Skeletal muscle cell (primary cell): ENCODE measurements at regions not wholly inside any gene's neighbourhood (a gene's known extent, or its start where the extent isn't known, plus 50 kb on each side); places are given as distances from the start of the nearest gene placed in this dataset.
A peak's percentile ranks its signal among the peaks of the same experiment; 100 is the strongest.
"Not testable (repeated sequence)": the region's sequence is repeated elsewhere in the genome, so short reads cannot be mapped to it uniquely, and the experiment has no call there.

Experiments used
- DNase-seq: peaks from one replicate; pipeline ENCODE4 v3.0.0-alpha.2; 2010; ENCODE audit warnings: low read depth
- H3K4me3 ChIP-seq: 2 replicates; pipeline ENCODE4 v1.5.1; 2011; ENCODE audit warnings: low read depth, mild to moderate bottlenecking, control low read depth, low read length, moderate library complexity

DNA sequence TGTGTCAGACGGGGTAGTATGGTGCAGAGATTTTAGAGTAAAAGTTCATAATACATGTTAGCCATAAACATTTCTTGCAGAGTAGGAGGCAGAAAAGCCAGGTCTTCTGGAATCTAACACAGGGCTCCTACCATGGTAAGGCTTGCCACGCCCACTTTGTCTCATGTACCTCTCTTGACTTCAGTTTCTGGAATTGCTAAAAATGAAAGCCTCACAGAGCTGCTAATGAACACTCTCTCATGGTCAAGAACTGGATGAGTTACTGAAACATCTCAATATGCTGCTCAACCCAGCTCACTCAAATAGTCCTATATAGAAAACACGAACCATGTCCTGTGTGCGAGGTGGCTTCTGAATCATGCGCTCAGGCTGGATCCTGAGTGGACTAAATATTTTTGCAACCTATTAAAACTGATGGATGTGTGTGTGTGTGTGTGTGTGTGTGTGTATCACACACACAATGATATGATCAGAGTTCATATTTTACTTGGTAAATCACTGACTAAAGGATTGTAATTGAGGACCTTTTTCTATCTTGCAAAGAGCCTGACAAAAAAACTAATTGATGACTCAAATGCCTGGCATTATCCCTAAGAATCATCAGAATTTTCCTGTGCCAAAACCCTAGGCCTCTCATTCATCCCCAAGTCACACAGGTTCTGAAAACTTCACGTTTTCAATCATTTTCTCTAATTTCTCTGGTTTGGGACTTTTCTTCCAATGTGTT, 1306.6 kb downstream of the XPNPEP1 start:
- H3K4me3 ChIP-seq = no peak overlapping the region
- DNase-seq = no peak

DNA sequence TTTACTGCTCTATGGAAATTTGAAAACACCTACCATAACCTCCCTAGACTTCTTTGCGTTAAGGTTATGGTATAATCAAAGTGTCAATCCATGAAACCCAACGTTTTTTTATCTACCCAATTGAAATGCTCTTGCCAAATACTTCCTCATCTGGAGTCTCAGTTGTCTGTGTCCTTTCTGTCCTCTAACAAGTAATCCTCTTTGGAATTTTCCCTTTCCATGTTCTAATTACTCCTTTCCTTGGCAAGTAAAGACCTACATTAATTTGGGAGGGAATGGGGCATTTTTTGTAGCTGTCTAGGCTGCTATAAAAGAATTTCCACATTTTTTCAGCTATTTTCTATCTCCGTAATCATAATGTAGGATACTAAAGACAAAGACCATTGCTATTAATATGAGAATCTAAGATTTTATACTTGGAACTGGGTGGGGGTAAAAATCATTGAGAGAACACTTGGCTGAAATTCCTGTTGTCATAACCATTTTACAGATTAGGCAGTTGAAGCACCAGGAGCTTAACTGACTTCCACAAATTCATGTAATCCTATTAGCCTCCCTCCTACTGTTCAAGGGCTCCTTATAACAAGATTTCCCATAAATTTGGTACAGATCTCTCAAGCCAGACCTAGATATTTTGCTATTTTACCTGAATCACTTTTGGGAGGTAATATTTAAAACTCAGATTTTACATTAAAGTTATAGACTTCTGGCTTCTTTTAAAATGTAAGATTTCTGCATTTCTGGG, 1307.6 kb downstream of the XPNPEP1 start:
- DNase-seq = no peak
- no peak overlapping the region for H3K4me3 ChIP-seq

DNA sequence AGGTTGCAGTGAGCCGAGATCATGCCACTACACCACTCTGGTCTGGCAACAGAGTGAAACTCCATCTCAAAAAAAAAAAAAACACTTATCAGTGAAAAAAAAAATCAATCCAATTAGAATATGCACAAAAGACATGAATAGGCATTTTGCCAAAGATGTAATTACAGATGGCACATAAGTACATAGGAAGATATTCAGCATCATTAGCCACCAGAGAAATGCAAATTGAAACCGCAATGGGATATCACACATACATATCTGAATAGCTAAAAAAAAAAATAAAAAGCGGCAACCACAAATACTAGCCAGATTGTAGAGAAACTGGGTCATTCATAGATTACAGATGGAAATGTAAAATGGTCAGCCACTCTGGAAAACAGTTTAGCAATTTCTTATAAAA, 1310.8 kb downstream of the XPNPEP1 start:
- DNase-seq = no peak
- H3K4me3 ChIP-seq = no peak overlapping the region

DNA sequence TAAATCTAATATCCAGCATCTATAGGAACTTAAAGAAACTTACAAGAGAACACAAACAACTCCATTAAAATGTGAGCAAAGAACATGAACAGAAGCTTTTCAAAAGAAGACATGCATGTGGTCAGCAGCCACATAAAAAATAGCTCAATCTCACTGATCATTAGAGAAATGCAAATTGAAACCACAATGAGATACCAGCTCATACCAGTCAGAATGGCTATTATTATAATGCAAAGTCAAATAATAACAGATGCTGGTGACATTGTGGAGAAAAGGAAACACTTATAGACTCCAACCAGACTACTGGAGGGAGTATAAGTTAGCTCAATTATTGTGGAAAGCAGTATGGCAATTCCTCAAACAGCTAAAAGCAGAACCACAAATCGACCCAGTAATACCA, 1314.5 kb downstream of the XPNPEP1 start:
- H3K4me3 ChIP-seq = no peak overlapping the region
- DNase-seq = no peak

DNA sequence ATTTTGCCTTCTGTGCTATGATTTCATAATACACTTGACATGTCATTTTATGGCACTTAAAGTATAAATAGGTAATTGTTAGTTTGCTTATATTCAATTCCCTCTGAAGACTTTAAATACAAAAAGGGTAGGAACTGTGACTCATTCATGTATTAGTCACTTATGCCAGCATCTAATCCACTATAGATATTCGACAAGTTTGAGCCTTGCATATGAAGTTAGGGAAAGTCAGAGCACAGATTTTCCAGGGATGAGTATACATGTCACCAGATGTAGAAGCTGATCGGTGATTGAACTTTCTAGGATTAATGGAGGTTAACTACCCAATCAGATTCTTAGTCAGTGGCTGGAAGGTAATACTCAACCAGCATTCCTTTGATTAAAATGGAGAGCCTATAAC, 1321.5 kb downstream of the XPNPEP1 start:
- no peak overlapping the region for H3K4me3 ChIP-seq
- DNase-seq = no peak

DNA sequence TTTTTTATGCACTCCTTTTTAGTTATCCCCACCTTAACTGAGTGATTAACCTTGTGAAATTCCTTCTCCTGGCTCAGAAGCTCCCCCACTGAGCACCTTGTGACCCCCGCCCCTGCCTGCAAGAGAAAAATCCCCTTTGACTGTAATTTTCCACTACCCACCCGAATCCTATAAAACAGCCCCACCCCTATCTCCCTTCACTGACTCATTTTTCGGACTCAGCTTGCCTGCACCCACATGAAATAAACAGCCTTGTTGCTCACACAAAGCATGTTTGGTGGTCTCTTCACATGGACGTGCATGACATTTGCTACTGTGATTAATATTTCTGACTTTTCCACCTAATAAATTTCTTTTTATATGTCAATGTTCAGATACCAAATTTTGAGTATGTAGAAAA, 1322.8 kb downstream of the XPNPEP1 start:
- not testable (repeated sequence) for H3K4me3 ChIP-seq

DNA sequence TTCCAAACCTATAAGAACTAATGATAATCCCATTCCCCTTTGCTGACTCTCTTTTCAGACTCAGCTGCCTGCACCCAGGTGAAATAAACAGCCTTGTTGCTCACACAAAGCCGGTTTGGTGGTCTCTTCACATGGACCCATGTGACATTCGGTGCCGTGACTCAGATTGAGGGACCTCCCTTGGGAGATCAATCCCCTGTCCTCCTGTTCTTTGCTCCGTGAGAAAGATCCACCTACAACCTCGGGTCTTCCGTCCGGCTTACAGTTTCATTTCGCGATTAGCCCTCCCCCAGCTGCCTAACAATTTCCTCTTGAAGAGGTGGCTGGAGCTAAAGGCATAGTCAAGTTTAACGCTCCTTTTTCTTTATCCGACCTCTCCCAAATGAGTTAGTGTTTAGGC, 1324.0 kb downstream of the XPNPEP1 start:
- not testable (repeated sequence) for DNase-seq
- peak overlapping the region; percentile 22 for H3K4me3 ChIP-seq

More for the DNA sequence above, 1322.8 kb downstream of the XPNPEP1 start:
- DNase-seq = not testable (repeated sequence)

DNA sequence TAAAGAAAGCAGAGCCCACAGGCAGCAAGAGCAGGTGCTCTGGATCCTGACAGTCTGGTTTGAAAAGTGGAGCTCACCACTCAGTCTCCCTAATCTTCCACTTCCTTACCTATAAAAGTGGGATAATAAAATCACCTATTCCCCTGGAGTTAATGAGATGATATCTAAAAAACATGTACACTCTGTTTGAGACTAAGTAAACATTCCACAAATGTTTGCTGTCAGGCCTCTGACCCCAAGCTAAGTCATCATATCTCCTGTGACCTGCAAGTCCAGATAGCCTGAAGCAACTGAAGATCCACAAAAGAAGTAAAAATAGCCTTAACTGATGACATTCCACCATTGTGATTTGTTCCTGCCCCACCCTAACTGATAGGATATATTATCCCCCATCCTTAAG, 1324.5 kb downstream of the XPNPEP1 start:
- DNase-seq = no peak
- H3K4me3 ChIP-seq = no peak overlapping the region

DNA sequence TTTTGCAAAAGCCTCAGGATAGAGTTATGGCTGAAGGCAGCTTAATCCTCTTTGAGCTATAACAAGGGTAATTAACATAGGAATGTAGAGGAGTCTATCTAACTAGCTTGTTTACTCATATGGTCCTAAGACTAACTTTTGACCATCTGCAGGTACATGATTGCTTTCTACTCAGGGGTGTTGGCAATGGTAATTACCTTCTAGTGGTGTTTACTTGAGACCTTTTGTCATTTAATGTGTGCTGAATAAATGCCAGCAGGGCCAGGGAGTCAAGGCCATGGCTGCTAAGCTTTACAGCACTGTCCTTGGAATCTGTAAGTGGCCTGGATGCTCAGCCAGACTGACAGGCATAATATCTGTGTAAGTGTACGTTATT, 1325.0 kb downstream of the XPNPEP1 start:
- H3K4me3 ChIP-seq = no peak overlapping the region
- no peak for DNase-seq

DNA sequence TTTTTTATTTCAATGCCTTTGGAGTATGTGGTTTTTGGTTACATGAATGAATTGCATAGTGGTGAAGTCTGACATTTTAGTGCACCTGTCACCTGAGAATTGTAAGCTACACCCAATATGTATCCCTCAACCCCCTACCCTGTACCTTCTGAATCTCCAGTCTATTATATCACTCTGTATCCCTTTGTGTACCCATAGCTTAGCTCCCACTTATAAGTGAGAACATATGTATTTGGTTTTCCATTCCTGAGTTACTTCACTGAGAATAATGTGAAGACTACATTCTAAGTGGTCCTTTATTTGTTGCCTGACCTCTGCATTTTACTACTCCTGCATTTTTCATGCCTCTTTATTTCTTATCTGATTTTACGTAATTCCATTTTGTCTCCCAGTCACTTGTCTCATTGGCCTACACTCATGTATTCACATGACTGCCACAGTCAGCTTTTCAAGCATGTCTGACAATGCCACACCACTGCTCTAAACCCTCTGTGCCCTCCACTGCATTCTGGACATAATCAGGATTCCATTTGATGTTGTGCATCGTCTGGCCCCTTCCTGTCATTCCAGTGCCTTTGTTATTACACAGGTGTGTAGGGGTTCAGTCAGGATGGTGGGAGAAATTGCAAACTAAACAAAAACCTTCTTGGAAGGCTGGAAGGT, 1325.5 kb downstream of the XPNPEP1 start:
- no peak for DNase-seq
- no peak overlapping the region for H3K4me3 ChIP-seq

DNA sequence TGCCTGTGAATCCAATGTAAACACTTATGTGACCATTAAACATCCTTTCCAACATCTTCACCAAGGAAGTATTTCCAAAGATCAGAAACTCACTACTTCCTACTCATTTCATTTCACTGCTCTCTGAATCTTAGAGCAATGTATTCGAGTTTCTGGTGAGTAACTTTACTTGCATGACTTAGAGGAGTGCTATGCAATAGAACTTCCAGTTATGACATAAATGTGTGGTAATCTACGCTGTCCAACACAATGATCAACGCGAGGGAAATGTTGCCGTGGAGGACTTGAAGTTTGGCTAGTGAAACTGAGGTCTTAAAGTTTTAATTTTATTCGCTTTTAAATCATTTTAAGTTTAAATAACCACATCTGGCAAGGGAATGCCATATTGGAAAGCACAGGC, 1326.3 kb downstream of the XPNPEP1 start:
- DNase-seq = peak; percentile 62
- no peak overlapping the region for H3K4me3 ChIP-seq

DNA sequence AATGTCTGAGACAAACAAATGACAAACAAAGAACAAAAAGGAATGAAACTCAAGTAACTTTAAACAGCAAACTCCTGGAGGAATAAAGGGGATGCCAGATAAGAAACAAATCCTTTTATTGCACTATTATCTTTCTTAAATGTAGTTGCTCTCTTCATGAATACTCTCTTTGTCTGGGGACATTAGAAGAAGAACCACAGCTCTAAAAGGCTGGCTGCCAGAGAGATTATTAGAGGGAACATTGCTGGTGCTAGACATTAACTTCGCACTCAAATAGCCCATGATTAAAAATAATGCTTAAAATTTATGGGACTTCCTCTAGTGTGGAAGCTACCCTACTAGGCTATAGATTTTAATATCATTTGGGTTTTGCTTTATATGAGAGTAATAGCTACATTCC, 1330.4 kb downstream of the XPNPEP1 start:
- no peak for DNase-seq
- no peak overlapping the region for H3K4me3 ChIP-seq

DNA sequence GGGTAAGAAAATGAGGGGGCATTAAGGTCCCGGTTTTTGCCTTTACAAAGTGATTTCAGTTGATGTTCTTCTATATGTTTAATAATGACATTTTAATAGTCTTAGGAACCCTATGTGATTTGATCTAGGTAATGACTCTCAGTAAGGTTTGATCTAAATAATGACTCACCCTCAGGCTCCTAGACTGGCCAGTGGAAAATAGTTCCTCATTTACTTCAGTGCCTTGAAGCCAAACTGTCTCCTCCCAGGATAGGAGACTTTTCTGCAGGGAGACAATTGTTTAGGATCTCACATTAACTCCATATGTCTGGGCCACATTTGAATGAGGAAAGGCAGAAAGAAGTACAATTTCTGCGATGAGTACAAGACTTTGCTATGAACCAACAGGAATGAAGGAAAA, 1331.9 kb downstream of the XPNPEP1 start:
- no peak for DNase-seq
- no peak overlapping the region for H3K4me3 ChIP-seq

DNA sequence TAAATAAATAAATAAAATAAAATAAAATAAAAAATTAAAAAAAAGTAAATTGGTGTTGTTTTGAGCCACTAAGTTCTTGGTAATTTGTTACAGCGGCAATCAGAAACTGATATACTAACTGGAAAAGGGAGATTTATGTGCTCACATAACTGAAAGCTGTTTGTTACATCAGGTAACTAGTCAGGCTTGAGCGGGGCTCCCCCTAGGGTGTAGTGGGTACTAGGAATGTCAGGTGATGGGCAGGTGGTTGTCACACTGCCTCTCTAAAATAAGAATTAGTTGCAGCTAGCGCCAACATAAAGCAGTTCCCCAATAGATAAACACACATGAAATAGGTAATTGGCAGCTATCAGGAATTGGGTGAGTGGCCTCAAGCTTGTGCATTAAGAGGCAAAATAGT, 1336.9 kb downstream of the XPNPEP1 start:
- no peak for DNase-seq
- no peak overlapping the region for H3K4me3 ChIP-seq

DNA sequence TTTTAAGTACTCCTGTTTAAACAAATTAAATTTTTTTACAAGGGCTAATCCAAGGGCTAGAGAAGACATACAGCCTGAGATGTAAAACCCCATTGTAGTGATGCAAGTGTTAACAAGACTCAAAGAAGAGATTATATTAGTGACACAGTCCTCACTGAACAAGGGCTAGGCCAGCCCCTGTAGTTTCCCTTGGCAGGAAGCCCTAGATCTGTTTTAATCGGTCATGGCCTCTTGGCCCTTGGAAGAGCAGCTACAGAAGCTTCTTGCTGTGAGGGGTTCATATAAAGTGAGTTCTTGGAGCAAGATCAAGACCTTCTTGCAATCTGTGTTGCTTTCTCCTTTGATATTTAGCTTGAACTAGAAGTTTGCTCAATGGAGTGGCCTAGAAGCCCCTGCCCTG, 1339.4 kb downstream of the XPNPEP1 start:
- no peak for DNase-seq
- no peak overlapping the region for H3K4me3 ChIP-seq

DNA sequence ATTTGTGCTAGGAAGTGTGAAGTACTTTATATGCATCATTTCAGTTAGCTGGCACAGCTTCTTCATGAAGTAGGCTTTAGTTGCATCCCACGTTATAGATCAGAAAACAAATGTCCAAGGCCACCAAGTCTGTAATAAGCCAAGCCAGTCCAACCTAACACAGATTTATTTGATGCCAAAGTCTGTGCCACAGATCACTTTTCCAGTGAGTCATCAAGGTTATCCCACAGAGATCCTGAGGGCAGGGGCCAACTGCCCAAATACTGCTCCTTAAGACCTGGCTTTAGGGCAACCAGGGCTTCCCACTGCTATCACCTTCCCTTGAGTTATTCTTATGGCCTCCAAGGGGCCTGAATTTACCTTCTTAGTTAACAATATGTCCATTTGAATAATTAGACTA, 1340.4 kb downstream of the XPNPEP1 start:
- no peak for DNase-seq
- no peak overlapping the region for H3K4me3 ChIP-seq

DNA sequence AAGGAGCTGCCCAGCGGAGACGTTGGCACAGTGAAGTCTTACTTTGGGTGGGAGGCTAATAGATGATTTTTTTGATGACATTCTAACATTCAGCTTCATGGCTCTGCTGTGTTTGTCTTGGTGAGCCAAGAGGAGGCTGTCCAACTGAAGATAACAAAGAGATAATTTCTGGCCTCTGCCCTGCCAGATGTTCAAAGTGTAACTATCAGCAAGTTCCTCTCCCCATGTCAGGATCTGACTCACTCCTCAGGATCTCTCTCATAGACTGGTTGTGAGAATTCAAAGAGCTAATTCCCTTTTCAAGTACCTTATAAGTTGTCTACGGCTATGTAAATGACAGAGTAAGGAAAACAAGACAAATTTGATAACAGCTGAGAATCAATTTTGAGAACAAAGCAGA, 1340.9 kb downstream of the XPNPEP1 start:
- DNase-seq = no peak

DNA sequence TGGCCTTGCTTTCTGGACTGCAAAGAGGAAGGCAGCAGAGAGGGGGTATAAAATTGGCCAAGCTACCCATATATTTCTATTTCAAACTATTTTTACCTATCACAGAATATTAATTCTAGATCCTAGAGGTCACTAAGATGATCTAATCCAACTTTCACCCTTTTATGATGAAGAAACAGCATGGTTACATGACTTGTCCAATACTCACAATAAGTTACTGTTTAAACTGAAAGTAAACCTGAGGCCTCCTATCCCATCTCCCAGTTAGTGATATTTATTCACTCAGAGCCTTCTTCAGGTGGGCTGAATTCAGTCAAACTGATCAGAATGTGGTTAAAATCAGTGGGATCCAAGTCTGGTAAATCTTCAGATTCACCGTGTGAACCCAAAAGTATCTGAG, 1345.1 kb downstream of the XPNPEP1 start:
- H3K4me3 ChIP-seq = no peak overlapping the region
- no peak for DNase-seq

More for the DNA sequence above, 1340.9 kb downstream of the XPNPEP1 start:
- no peak overlapping the region for H3K4me3 ChIP-seq

DNA sequence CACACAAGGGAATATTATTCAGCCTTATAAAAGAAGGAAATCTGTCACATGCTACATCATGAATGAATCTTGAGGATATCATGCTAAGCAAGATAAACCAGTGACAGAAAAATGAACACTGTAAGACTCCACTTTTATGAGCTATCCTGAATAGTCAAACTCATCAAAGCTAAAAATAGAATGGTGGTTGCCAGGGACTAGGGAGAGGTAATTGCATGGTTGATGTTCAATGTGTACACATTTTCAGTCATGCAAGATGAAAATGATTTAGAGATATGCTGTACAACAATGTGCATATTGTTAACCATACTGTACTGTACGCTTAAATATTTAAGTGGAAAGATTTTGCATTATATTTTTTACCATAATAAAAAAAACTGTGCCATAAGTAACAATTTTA, 1349.1 kb downstream of the XPNPEP1 start:
- no peak for DNase-seq
- H3K4me3 ChIP-seq = no peak overlapping the region

DNA sequence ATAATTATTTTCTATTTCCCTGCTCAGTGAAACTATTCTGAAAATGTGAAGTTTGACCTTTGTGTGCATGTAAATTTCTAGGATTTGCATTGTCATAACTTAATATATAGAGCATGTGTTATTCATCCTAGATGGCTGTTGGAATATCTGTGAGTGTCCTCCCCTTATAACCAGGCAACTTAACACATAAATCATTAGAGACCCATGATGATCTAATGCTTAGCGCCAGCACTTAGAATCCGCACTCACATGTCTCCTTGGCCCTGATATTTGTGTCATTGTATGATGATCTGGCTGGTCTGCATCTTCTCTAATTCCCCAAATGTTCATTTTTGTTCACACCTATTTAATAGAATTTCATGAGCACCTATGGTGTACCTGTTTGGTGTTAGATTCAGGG, 1354.5 kb downstream of the XPNPEP1 start:
- no peak overlapping the region for H3K4me3 ChIP-seq
- no peak for DNase-seq
